ENCODE measurements at regions not wholly inside any gene's neighbourhood (a gene's known extent, or its start where the extent isn't known, plus 50 kb on each side); places are given as distances from the start of the nearest gene placed in this dataset.
"Not testable (repeated sequence)": the region's sequence is repeated elsewhere in the genome, so short reads cannot be mapped to it uniquely, and the experiment has no call there.

GRCh38 chr10:123395234-123395633 is 241.0 kb downstream of the BUB3 start:
- TF ChIP-seq CTCF (IDR thresholded peaks at IDR 0.05); POLR2A (IDR thresholded peaks at IDR 0.05; ENCODE audit: low read depth): not testable (repeated sequence)
